ENCODE measurements at regions not wholly inside any gene's neighbourhood (a gene's known extent, or its start where the extent isn't known, plus 50 kb on each side); places are given as distances from the start of the nearest gene placed in this dataset.

DNA sequence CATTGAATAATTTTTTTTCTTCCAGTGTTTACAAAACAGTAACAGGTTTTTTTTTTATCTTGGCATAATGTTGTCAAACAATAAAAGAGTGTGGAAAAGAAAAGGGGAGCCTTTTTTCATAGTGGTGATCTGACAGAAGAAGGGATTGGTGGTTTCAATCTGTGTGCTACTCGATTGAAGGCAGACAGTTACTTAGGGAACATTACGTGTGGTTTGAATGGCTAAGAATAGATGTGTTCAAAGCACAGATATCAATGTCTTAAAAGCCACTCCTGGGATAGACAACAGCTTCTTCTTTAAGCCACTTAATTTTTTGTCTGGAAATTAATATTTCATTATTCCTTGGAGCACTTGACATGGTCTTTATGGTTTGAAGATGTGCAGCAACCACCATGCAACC is 558.6 kb upstream of the ADGRL2 start:
- TF ChIP-seq, protein P1, sequence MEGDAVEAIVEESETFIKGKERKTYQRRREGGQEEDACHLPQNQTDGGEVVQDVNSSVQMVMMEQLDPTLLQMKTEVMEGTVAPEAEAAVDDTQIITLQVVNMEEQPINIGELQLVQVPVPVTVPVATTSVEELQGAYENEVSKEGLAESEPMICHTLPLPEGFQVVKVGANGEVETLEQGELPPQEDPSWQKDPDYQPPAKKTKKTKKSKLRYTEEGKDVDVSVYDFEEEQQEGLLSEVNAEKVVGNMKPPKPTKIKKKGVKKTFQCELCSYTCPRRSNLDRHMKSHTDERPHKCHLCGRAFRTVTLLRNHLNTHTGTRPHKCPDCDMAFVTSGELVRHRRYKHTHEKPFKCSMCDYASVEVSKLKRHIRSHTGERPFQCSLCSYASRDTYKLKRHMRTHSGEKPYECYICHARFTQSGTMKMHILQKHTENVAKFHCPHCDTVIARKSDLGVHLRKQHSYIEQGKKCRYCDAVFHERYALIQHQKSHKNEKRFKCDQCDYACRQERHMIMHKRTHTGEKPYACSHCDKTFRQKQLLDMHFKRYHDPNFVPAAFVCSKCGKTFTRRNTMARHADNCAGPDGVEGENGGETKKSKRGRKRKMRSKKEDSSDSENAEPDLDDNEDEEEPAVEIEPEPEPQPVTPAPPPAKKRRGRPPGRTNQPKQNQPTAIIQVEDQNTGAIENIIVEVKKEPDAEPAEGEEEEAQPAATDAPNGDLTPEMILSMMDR (IDR thresholded peaks at IDR 0.05; ENCODE audit: extremely low read depth, missing control alignments): no peak
- DNase-seq (ENCODE audit: low spot score): no peak

DNA sequence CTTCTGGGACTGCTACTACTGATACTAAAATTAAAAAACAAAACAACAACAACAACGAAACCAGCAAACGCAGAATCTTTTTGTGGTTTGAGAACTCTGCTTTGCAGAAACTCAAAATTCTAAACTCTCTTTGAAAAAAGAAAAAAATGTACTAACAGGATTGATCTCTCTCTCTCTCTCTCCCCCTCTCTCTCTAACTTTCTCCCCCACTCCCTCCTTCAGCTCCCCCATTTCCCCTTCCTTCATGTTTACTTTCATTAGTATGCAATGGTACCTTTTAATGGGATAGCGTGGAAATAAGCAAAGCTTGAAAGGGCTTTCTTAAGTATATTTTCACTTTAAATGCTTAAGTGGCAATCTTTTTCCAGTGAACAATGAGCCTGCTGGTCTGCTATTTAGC is 562.6 kb upstream of the ADGRL2 start:
- TF ChIP-seq, protein P1 (IDR thresholded peaks at IDR 0.05; ENCODE audit: extremely low read depth, missing control alignments): no peak
- DNase-seq (ENCODE audit: low spot score): no peak

DNA sequence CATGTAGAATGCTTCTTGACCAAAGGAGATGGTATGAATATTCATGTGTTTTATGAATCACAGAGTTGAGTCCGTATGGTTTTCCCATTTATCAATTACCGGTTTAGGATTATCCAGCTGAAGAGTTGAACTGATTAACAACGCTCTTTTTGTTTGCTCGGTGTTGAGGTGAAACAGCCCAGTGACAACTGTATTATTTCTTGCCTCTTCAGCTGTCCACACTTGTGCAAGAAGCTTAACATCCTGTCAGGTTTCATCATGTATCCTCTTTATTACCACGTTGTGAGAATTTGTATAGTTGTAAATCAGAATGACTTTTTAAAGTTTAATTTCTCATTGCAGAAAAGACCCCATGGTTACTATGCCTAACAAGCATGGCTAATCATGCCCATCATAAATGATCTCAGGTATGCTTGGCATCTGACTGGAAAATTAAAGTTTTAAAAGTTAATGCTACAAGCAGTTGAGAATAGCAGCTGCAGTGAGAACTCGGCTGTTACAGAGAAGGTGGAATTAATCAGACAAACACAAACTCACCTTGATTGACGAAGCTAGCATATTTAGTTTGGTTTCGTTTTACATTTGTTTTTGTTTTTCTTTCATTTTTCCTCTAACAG is 563.2 kb upstream of the ADGRL2 start:
- DNase-seq (ENCODE audit: low spot score): no peak
- TF ChIP-seq, protein P1 (IDR thresholded peaks at IDR 0.05; ENCODE audit: extremely low read depth, missing control alignments): no peak

DNA sequence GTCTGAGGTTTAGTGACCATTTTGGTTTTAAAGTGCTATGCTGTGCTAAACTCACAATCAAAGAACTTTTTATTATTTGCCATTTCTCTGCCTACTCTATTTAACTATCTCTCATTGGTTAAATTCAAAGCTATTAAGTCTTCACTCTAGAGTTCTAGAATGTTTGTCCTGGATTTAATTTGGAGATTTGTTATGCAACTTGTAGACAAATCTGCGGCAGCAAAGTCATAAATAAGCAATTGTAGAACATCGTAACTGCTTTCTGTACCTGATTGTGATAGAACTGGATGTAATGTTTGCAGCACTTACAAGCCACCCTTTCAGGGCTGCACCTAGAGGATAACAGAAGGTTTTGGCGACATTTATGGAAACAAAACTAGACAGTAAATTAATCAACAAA is 566.5 kb upstream of the ADGRL2 start:
- DNase-seq (ENCODE audit: low spot score): no peak
- TF ChIP-seq, protein P1 (IDR thresholded peaks at IDR 0.05; ENCODE audit: extremely low read depth, missing control alignments): no peak

DNA sequence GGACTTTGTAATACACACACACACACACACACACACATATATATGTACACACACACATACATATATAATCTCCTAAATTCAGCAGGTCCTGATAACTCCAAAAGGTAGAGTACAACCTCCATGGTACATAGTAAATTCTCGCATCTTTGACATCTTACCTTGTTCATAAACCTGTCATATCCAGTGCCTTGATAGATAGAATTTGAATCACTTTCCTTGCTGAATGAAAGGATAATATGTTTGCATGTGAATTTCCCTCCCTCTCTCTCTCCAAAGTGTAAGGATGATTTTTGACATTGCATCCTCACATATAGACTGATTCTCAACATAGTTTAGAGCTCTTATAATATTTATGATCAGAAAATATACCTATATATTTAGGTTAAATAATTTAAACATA is 567.1 kb upstream of the ADGRL2 start:
- no peak for DNase-seq (ENCODE audit: low spot score)
- TF ChIP-seq, protein P1 (IDR thresholded peaks at IDR 0.05; ENCODE audit: extremely low read depth, missing control alignments): no peak

DNA sequence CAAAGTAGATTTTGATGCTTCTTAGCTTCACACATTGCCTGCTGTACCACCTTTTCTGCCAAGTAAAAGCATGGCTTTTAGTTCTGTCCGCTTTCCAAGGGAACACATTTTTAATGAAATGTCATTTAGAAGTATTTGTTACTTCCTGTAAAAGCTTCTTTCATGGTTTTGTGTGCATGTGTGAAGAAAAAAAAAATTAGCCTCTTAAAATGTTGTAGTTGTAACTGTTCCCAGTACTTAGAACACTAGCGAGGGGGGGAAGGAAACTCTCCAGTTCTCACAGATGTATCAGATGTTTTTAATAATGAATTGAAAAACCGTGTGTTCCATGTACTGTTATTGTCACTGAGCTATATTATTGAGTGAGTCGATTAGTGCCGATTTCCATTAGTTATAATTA is 568.3 kb upstream of the ADGRL2 start:
- TF ChIP-seq, protein P1 (IDR thresholded peaks at IDR 0.05; ENCODE audit: extremely low read depth, missing control alignments): no peak
- no peak for DNase-seq (ENCODE audit: low spot score)

DNA sequence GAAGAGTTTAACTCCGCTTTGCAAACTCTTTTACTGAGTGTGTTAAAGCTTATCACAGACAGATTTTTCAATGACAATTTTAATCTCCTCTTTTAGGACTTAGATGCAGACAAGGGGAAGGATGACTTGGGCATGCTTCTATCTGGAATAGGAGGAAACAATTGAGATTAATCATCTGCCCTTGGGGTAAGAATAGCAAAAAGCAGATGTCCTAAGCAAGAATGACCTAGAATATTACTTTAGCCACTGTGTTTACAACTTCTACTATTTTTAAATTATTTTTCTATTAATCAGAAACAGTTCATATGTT is 569.0 kb upstream of the ADGRL2 start:
- no peak for DNase-seq (ENCODE audit: low spot score)

More for the DNA sequence above, 569.0 kb upstream of the ADGRL2 start:
- TF ChIP-seq, protein P1 (IDR thresholded peaks at IDR 0.05; ENCODE audit: extremely low read depth, missing control alignments): no peak
